ENCODE measurements at regions not wholly inside any gene's neighbourhood (a gene's known extent, or its start where the extent isn't known, plus 50 kb on each side); places are given as distances from the start of the nearest gene placed in this dataset.
"Not testable (repeated sequence)": the region's sequence is repeated elsewhere in the genome, so short reads cannot be mapped to it uniquely, and the experiment has no call there.

- DNase-seq: no peak
Observed at GRCh38 chr3:69484507-69485393, 98.9 kb upstream of the FRMD4B start.

DNA sequence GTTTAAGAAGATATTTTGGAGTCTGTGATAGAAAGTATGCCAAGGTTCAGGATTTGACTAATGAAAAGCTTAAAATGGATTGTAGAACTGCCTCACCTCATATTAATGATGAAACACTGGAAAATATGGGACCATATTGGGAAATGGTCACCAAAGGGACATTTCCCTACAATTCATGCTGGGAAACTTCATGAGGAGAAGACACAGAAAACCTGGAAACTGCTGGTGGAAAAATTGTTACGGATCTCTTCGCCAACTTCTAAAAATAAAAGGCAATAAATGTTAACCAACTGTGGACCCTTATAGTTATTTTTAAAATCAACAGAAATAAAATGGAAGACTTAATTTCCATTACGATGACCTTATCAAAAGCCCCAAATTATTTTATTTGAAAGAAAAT lies 97.6 kb upstream of the FRMD4B start:
- DNase-seq: no peak

DNA sequence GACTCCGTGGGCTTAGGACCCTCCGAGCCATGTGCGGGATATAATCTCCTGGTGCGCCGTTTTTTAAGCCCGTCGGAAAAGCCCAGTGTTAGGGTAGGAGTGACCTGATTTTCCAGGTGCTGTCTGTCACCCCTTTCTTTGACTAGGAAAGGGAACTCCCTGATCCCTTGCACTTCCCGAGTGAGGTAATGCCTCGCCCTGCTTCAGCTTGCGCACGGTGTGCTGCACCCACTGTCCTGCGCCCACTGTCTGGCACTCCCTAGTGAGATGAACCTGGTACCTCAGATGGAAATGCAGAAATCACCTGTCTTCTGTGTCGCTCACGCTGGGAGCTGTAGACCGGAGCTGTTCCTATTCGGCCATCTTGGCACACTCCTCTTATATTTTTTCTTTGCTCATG lies 95.1 kb upstream of the FRMD4B start:
- DNase-seq: not testable (repeated sequence)

GRCh38 chr3:69474186-69474585 lies 88.3 kb upstream of the FRMD4B start:
- DNase-seq: no peak

GRCh38 chr3:69472093-69472492 lies 86.2 kb upstream of the FRMD4B start:
- DNase-seq: no peak

GRCh38 chr3:69463531-69463930 lies 77.6 kb upstream of the FRMD4B start:
- no peak for DNase-seq

GRCh38 chr3:69462826-69463100 lies 76.9 kb upstream of the FRMD4B start:
- no peak for DNase-seq

DNA sequence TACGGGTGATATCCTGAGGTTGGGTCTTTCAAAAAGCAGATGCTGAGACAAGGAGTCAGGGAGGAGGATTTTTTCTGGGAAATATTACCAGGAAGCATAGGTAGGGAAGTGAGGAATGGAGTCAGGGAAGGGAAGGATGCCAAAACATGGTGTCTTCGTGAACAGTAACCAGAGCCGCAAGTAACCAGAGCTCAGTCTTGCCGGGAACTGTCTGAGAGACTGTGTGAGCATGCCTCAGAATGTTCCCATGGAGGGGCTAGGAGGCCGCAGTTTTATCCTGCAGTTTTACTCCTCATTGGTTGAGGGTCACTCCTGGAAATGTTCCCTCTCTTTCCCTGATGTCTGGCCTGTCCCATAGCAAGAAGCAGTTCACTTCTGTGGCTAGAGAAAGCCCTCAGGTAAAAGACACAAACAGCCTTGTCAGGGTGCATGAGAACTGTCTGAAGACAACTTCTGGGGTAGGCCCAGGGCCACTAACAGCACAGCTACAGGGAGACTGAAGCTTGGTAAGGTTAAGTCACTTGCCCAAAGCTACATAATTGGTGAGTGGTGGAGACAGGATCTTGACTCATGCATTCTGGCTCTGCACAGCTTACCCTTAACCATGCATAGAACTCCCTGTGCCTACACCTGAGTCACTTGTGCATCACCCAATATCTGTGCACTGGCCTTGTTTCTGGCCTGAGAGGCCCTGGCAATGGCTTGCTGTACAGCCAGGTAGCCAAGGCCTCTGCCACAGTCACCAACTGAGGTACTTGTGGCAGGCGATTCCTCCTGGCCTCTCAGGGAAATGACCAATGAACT lies 76.3 kb upstream of the FRMD4B start:
- DNase-seq: no peak

GRCh38 chr3:69460034-69460433 lies 74.1 kb upstream of the FRMD4B start:
- DNase-seq: no peak

- peak; percentile 49 for DNase-seq
Observed at GRCh38 chr3:69458803-69459365, 73.0 kb upstream of the FRMD4B start.

DNA sequence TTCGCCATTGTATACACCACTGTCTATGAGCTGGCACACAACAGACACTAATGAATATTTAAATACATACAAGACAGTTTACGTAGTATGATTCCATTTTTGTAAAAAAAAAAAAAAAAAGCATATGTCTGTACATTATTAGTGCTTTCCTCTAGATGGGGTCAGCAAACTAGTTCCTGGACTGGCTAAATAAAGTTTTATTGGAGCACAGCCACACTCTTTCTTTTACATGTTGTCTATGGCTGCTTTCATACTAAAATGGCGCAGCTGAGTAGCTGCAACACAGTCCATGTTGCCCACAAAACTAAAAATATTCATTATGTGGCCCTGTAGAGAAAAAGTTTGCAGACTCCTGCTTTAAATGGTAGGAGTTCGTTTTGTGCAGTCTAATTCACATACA lies 70.7 kb upstream of the FRMD4B start:
- DNase-seq: no peak

- no peak for DNase-seq
Observed at GRCh38 chr3:69454204-69454787, 68.4 kb upstream of the FRMD4B start.

DNA sequence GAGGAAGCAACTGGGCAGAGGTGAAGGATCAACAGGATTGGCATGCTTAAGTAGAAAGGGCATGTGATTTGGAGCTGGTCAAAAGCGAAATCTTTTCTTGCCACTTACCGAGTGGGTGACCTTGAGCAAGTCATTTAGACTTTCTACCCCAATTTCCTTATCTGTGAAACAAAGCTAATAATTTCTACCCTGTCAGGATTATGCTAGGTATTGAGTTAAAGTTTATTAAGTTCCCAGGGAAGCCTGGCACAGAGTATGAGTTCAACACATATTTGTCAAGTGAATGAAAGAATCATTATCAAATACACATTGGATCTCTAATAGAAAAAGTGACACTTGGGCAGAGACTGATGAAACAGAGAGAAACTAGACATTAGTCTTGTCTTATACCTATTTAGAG lies 66.4 kb upstream of the FRMD4B start:
- DNase-seq: no peak

DNA sequence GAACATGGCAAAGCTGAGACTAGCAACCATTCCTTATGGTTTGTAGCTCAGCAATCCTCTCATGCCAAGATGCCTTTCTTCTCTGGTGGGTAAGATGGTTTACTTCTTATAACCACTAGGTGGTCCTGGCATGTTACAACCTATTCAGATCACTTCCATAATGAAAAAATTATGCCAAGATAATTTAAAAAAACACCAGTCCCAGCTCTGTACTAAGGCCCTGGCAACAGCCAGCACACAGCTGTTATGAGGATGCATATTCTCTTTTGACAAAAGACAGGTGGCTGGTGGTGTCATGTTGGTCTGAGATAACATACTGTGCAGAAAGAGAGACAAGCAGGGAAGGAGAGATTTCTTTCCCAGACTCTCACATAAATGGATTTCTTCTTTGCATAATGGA lies 65.7 kb upstream of the FRMD4B start:
- peak; percentile 28 for DNase-seq

DNA sequence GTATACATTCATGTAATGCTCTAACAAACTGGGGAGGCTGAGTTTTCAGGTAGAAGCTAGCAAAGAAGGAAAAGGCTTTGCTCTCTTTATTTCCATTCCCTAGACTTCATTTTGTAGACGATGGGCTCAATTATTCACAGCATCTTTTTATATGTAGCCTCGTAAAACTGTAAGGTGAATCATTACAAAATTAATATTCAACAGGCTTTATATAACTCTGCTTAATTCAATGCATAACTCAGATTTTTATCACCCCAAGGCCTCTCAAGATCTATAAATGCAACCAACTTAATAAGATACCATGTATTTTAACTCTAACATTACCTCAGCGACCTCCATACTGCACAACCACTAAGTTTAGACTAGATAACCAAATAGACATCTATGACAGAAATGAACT lies 63.0 kb upstream of the FRMD4B start:
- DNase-seq: no peak

- DNase-seq: no peak
Observed at GRCh38 chr3:69446402-69447072, 60.6 kb upstream of the FRMD4B start.

- no peak for DNase-seq
Observed at GRCh38 chr3:69445498-69445897, 59.6 kb upstream of the FRMD4B start.

DNA sequence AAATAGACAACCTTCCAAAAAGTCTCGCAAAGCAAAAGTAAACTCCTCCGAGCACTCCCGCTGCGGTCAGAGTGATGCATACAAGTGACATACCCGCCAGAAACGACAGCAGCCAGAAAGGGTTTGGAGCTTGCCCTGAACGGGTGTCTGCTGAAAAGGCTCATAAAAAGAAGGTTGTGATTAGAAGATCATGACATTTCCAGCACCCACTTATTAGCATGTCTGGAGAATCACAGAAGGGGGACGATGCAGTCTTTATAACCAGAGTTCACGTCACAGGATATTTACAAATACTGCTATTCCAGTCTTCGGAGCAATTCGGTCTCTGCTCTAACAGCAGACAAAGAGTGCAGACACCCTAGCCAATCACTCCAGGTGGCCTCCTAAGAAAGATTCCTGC lies 59.1 kb upstream of the FRMD4B start:
- no peak for DNase-seq

GRCh38 chr3:69443457-69443920 lies 57.6 kb upstream of the FRMD4B start:
- no peak for DNase-seq

DNA sequence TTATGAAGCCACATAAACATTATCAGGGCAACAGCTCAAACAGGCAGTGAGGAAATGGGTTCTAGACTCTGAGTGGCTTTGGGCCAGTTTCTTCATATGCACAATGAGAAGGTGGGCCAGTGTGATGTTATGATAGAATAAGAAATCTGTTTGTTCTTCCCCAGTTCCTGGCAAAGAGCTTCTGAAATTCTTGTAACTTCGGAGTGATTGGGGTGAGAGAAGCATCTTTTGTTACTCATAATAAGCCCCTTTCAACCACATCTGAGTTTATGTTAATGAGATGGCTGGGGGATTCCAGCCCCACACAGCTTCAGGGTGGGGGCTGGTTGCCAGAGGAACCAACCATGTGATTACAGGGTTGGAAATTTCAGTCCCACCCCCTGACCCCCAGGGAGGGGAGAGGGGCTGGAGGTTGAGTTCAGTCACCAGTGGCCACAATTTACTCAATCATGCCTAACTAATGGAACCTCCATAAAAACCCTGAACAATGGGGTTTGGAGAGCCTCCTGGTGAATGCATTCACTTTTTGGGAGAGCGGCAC lies 57.0 kb upstream of the FRMD4B start:
- DNase-seq: no peak

GRCh38 chr3:69441732-69442131 lies 55.8 kb upstream of the FRMD4B start:
- no peak for DNase-seq

- DNase-seq: no peak
Observed at GRCh38 chr3:69441040-69441439, 55.2 kb upstream of the FRMD4B start.
